Hematopoietic multipotent progenitor cell treated with erythropoietin and hydrocortisone succinate and interleukin-3 and kit ligand, for 6 days (in vitro differentiated cells): ENCODE measurements at regions not wholly inside any gene's neighbourhood (a gene's known extent, or its start where the extent isn't known, plus 50 kb on each side); places are given as distances from the start of the nearest gene placed in this dataset.
A peak's percentile ranks its signal among the peaks of the same experiment; 100 is the strongest.
"Not testable (repeated sequence)": the region's sequence is repeated elsewhere in the genome, so short reads cannot be mapped to it uniquely, and the experiment has no call there.

Source experiments
- DNase-seq: peaks from one replicate; pipeline ENCODE4 v3.0.0-alpha.2; 2015

DNA sequence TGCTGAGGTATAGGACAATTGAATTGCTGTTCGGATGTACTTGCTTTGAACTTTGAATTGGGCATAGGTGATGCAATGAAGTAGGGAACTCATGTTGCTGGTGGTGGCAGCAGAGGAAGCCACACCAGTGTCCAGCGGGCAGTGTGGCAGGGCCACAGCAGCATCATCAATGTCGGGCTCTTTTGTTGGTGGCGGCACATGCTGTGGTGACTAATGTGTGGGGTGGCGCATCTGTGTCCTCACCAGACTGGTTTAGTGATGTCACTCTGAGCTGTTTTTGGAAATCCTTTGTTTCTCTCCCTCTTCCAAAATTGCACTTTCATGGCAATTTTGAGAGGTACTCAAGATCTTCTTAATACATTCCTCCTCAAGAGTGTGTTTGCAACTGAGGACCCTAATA, 187.6 kb downstream of the ETNK1 start:
- DNase-seq, result no peak

DNA sequence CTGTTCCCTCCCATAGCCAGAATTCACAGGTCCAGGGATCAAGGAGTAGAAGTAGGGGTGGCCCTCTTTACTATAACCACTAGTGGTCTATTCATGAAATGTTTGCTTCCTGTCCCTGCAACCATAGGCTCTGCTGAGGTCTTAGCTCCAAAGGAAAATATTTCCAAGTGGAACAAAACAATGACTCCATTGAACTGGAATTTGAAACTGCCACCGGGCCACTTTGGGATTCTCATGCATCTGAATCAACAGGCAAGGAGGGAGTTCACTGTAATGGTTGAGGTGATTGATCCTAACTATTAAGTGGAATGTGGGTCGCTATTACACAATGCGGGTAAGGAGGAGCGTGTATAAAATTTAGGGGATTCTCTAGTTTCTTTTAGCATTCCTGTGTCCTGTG, 197.0 kb downstream of the ETNK1 start:
- no peak for DNase-seq

DNA sequence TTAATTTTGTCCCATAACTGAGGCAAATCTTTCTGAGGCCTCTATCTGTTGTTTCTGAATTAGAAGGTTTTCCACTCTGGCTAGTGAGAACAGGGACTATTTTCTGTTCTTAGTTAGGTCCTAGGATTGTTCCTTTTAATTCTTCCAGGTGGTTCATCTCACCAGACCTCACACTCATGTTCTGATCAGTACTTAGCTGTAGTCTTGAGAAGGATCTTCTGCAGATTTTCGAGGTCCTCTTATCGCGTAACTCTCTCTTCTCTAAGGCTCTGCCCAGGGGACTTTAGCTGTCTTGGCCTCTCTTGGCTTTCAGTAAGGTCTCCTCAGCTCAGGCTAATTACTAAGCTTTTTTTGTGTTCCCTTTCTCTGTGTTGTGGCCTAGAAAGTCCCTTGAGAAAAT, 201.1 kb downstream of the ETNK1 start:
- no peak for DNase-seq

DNA sequence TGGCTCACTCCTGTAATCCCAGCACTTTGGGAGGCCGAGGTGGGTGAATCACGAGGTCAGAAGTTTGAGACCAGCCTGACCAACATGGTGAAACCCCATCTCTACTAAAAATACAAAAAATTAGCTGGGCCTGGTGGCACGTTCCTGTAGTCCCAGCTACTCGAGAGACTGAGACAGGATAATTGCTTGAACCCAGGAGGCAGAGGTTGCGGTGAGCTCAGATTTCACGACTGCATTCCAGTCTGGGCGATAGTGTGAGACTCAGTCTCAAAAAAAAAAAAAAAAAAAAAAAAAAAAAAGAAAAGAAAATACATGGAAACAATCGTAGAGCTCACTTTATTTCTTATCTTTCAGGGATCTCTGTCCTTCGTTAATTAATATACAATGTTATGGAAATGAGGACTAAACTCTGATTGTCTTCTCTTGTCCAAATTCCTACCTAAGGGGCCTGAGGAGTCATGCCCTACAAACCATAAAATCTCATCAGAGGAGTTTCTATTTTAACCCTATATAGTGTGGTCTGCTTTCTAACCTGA, 201.5 kb downstream of the ETNK1 start:
- DNase-seq, result not testable (repeated sequence)

DNA sequence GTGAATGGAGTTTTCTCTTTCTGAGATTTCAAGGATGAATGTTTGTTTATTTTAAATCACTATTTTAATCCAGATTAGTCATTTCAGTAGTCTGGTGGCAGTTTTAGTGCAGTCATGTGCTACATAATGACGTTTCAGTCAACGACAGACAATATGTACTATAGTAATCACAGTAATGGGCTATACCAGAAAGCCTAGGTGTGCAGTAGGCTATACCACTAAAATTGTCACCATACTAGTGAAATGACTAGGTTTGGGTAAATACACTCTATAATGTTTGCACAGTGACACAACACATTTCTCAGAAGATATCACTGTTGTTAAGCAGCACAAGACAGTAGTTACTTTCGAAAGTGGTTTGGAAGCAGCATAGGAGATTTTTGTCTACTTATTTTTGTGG, 203.1 kb downstream of the ETNK1 start:
- no peak for DNase-seq

DNA sequence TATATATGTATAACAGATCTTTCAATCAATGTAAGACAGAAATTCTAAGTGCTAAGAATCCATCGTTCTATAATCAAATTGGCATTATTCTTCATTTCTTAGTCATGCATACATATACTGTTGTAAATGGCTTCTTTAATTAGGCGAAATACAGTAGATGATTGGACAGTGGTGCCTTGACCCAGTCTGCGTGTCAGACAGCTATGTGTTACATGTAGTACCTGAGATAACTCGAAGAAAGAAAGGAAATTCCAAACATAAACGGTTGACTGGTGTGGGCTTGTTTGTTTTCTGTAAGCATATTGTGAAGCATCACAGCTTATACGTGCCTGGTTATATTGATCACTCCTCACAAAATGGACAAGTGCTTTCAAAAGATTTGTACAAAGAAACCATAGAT, 210.5 kb downstream of the ETNK1 start:
- no peak for DNase-seq

DNA sequence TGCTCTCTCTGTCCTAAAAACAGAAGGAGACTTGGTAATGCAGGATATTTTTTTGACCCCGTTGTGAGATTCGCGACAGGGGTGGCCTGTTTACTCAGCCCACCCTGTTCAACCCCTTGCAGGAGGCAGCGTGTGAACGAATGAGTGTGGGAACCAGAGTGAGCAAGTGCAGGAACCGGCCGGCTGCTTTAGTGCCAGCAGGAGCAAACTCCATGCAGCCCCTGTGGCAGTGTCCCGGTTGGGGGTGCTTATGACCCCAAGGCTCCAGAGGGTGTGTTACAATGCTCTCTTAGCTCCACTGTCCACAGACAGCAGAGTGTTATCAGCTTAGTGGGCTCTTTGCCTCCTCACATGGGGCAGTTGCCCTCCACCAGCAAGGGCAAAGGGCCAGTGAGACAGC, 225.2 kb downstream of the ETNK1 start:
- no peak for DNase-seq

DNA sequence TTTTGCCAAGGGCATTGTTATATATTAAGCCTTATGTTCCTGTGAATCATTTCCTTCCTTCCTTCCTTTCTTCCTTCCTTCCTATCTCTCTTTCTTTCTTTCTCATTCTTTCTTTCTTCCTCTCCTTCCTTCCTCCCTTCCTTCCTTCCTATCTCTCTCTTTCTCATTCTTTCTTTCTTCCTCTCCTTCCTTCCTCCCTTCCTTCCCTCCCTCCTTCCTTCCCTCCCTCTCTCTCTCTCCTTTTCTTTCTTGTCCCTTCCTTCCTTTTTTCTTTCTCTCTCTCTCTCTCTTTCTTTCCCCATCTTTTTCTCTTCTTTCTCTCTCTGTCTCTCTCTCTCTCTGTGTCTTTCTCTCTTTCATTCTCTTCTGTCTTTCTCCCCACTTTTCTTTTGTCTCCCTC, 226.6 kb downstream of the ETNK1 start:
- DNase-seq, result no peak

DNA sequence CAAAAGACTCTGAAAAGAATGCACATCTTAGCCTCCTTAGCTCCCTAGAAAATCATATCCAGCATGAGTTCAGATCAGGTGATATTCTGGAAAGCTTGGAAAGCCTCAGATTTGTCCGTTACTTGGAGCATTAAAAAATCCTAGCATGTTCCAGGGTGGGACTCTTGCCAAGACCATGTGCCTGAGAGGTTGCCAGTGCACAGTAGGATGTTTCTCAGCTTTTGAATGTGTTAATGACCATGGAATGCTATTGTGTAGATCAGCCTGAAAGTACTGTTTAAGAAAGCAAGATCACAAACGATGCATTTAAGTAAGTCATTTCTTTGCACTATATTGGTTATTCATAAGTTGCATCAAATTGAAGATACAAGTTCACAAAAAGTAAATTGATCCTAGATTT, 230.5 kb downstream of the ETNK1 start:
- no peak for DNase-seq

DNA sequence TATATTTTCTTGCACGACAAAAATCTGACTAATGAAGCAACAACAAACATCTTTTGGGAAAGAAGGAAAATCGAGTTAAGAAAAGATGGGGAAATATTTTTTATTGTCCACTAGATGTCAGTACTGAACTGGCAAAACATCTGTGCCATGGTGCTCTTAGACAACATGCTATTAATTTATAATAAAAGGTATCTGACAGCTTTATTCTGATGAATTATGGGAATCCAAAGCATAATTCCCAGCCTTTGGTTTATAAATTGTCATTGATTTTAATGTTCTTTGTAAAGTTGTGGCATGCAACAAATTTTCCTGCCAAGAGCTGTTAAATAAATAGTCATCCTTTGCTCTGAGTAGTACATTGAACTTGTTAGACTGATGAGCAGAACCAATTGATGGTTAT, 231.2 kb downstream of the ETNK1 start:
- peak; percentile 51 for DNase-seq

DNA sequence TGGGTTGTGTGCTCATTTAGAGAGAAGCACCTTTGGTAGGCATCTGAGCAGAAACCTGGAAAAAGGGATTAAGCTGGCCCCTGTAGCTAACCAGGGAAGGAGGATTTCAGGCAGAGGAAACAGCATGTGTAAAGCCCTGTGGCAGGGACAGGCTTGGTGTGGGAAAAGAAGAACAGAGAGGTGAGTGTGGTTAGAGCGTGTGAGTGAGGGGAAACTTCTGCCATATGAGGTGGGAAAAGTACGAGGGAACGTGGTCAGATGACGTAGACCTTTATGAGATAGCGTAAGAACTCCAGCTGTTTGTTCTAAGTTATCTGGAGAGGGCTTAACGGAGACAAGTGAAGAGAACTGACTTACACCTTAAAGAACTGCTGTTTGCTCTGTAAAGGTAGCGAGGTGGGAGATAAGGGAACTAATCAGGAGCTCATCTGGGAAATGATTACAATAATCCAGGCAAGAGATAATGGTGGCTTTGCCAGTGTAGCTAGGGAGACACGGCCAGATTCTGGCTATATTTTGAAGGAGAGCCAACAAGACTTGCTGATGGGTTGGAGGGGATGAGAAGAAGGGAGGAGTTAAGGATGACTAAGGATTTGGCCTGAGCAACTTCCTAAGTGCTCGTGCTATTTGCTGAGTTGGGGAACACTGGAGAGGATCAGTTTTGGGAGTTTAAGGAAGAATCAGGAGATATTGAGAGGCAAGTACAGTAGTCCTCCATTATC, 234.0 kb downstream of the ETNK1 start:
- DNase-seq, result no peak

DNA sequence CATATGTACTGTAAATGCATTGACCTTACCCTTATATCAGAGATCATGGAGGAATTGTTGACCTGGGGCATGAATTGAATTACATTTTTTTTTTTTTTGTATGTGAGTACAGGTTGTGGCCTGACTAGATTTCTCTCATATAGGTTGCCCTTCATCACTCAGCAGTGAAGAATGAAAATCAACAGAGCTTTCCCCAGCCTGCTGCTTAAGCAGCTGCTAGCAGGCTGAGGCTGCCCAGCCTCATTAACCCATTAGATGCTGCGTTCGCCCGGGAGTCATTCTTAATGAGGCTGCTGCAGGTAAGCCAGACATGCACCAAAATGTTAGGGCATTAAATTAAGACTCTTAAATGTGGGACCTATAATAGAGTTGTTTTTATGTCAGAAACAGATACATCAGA, 236.0 kb downstream of the ETNK1 start:
- no peak for DNase-seq

DNA sequence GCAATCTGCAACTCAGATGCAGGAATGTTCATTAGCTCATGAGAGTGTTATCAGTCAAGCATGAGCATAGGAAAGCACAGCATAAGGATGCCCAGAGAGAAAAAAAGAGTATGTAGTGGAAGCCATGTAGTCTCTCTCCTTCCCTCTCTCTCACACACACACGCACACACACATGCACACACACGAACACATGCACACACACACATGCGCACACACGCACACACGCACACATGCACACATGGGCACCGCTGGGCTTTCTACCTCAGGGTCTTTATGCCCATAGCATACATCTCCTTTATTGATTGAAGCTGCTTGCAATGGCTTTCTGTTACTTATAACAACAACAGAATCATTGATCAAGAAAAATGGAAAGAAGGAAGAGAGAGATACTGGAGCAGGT, 240.9 kb downstream of the ETNK1 start:
- no peak for DNase-seq

DNA sequence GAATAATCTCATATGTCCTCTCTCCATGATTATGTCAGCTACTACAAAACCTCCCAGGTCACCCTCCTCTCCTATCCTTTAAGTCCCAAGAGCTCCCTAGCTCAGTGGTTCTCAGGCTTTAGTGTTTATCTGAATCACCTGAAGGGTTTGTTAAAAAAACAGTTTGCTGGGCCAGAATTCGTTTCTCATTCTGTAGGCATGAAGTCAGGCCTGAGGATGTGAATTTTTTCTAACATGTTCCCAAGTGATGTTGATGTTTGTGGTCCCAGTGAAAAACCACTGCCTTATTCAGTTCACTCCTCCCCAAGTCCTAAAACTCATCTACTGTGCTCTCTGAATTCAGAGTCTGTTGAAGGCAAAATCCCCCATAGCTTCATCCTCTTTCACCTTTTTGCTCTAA, 241.4 kb downstream of the ETNK1 start:
- no peak for DNase-seq

DNA sequence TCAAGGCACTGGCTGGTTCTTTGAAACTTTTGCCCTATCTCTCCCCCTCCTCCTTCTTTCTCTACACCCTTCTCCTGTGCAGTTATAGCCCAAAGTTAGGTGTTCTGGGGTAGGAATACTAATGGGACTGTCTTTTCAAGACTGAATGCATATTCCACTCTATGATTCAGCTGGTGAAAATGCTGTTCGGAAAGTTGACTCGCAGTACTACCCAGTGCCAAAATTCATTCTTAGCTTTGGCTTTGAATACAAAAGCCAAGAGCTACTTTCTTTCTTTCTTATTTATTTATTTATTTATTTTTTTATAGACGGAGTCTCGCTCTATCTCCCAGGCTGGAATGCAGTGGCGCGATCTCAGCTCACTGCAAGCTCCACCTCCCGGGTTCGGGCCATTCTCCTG, 249.2 kb downstream of the ETNK1 start:
- no peak for DNase-seq

DNA sequence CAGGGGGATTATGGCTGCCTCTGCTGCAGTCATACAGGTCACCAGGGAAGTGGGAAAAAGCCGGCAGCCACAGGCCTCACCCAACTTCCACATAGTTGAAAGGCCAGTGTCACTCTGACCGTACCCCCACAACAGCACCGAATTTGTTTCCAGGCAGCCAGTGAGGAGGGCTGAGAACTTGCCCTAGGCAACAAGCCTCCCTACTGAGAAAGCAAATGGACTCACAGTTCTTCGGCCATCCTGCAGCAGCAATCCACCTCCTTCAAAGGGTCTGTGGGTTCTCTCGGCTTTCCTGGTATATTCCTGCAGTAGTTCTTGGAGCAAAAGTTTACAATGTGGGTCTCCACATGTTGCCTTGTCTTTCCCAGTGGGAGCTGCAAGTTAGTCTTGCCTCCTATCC, 251.3 kb downstream of the ETNK1 start:
- DNase-seq, result no peak

DNA sequence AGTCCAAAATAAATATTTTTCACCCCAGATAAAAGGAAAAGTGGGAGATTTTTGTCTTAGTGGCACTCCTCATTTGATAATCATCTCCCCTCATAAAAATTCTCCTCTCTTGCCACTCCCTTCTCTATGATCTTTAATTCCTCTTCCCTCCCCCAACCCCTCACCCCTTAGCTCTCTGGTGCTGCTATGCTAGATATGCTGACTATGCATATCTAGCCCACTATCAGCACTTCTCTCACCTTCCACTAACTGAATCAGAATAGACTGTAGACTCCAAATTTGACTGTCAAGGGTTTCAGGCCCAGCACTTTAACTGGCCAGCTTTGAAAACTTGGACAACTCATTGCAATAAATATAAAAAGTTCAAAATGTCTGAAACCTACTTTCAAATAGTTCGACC, 254.2 kb downstream of the ETNK1 start:
- DNase-seq, result no peak

DNA sequence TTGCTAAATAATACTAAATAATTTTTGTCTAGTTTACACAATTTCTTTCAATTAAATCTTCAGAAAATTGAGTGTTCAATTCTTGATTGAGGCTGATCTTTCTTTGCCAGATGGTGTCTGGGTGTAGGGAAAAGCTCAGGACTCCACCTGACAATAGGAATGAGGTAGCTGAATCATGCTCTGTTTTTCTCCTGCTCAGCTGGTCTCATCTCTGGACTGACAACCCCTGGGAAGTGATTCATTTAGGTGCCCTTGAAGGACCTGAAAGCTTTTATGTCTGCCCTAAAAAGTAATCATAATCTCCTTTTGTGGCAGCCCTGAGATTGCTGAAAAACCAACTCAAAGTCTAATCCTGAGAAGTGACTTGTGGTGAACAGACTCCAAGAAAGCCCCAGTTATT, 255.4 kb downstream of the ETNK1 start:
- DNase-seq, result no peak

DNA sequence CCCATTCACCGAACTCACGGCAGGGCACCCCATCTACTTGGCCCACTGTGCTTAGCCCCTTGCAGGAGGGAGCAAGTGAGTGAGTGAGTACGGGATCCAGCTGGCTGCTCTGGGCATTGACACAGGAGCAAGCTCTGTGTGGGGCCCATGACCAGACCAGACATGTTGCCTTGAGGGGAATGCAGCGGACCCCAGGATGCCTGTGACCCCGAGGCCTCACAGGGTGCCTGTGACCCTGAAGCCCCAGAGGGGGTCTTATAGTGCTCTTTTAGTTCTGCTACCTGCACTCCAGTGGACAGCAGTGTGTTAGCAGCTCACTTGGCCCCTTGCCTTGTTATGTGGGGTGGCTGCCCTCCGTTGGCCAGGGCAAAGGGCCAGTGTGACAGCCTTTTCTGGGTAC, 255.8 kb downstream of the ETNK1 start:
- DNase-seq, result no peak

DNA sequence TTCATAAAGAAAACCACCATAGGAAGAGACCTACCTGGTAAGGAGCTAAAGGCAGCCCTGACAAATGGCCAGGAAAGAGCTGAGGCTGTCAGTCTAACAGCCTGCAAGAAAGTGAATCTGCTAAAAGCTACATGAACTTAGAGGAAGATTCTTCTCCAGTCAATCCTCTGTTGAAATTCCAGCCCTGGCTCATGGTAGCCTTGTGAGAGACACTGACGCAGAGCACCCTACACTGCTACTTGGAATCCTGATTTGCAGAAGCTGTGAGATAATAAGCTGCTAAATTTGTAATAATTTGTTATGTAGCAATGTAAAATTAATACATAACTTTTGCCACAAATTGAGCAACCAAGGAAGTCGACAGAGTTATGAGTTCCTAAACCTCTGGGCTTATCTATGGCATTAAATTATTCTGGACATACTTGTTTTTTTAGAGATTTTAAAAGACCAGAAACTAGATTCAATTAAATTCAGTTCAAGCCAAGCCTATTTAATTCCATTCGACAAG, 257.0 kb downstream of the ETNK1 start:
- DNase-seq, result no peak

DNA sequence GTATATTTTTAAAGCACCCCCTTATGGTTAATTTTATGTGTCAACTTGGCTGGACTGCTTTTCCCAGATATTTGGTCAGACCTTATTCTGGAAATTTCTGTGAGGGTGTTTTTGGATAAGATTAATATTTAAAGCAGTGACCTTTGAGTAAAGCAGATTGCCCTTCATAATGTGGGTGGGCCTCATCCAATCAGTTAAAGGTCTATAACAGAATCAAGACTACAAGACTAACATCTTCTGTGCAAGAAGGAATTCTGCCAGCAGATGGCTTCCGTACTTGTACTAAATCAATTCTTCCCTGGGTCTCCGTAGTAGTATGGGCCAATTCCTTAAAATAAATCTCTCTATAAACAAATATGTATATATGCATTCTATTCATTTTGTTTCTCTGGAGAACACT, 257.6 kb downstream of the ETNK1 start:
- no peak for DNase-seq

DNA sequence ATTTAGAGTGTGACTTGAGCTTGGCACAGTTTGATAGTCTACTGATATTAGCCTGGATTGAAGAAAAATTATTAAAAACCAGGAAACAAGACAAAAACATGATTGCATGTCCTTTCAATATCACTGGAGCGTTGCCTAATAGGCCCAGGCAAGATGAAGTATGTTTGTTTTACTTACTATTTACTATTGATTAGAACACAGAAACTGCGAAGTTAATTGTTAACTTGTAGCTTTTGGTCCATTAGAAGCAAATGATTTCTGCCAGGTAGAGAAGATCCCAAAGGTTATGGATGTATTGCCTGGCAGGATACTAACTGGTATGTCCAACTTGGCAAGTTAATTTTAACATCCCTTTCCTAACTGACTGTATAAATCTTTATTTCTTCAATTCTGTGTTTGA, 268.9 kb downstream of the ETNK1 start:
- DNase-seq, result no peak

DNA sequence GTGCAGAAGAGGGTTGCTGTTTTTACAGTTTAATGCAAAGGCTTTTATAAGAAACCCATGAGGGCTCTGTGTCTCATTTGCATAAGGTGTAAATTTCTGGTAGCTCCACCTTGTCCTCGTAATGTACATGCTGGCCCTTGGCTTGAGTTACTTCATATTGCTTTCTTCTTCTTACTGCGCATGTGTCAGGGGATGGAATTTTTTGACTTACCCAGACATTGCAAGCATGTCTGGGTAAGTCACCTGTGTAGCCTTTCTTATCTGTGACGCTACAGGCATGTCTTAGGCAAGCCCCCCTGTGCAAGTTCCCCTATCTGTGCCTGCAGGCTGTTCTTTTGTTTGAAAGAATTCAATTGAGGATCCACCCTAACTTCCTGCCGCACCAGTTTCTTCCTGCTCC, 274.2 kb downstream of the ETNK1 start:
- peak; percentile 57 for DNase-seq

DNA sequence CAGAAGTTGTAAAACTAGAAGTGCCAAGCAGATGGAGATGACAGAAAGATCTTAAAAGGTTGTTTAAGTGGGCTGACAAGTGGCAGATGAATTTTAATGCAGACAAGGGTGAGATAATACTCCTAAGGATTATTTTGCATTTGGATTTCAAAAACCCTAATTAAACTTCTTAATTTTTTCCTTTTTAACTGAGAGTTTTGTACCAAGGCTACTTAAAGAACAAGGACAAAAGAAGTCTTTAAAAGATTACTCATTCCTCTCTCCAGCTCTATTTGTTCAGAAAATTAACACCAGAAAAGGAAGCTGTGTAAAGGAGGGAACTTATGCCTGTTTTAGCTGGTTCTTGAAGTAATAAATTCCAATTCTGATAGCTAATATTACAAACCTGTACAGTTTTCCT, 275.4 kb downstream of the ETNK1 start:
- DNase-seq, result no peak

DNA sequence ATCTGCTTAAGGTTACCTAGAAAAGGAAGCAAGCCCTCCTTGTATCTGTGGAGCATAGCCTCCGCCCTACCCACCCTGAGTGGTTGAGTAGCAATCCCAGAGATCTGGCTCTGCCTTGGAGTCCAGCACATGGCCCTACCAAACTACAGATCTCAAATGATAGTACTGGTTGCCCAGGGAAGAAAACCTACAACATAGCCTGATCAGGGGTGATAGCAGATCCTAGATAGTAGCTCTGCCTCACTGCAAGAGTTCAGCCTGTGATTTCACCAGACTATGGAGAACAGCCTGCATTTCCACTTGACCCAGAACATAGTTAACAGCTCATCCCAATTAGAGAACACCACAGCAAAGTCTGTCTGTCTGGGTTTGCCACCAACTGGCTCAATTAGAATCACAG, 279.5 kb downstream of the ETNK1 start:
- DNase-seq, result no peak
